ENCODE measurements at regions not wholly inside any gene's neighbourhood (a gene's known extent, or its start where the extent isn't known, plus 50 kb on each side); places are given as distances from the start of the nearest gene placed in this dataset.
"Not testable (repeated sequence)": the region's sequence is repeated elsewhere in the genome, so short reads cannot be mapped to it uniquely, and the experiment has no call there.

DNA sequence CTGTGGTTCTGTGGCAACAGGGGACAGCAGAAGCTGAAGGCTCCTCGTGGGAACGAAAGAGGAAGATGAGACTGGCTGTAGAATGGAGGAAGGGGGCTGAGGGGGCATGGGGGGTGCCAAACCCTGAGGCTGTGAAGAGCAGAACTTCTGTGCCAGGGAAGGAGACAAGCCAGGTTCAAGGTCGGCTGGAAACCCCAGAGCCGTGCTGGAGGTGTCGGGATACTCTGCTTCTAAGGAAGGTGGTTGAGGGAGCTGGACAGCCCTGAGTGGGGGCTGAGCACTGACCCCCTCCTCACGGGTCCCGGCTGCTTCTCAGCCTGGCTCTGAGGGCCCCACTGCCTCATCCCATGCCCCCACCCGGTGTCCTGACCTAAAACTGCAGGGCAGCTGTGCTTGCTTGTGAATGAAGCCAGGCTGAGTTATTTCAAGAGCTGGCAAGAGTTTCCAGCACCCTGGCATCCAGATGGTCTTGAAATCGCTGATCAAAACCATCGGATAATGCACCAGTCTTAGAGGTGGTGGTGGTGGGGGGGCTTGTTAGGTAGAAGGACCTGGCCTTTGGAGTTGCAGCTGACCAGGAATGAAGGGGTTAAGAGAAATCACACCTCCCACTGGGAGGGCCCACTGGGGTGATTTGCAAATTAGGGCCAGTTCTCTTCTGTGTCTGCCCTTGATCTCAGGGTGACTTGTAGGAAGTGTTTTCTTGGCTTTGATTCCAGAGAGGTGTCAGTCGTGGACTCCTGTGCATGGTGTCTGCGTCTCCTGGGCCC lies 218.9 kb upstream of the C1orf174 start:
- no peak for DNase-seq (ENCODE audit: low spot score)

DNA sequence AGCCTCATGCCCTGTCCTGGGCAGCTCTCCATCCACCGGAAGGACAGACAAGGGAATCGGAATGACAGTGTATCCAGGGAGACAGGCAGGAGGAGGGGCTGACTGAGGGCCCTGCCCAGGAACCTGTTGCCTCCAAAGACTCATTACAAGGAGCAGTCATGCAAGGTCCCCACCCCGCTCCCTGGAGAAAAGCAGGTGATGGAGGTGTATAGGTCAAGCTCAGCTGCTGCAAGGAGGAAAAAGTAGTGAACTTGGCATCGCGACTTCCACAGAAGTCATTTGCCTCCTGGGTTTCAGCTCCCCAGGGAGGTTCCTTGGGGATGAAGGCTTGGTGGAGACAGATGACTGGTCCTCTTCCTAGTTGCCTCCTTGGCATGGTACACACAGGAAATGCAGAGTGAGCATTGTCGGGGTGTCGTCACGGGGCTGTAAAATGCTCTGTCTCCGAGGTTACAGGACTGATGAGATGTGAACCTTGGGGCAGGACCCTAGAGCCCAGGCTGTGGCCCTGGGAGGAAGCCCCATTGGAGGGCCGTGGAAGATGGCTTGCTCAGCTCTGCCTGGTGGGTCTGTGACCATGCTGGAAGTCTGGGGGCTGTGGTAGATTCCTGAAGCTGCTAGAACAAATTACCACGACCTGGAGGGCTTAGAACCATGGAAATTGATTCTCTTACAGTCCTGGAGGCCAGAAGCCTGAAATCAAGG lies 219.6 kb upstream of the C1orf174 start:
- no peak for DNase-seq (ENCODE audit: low spot score)

DNA sequence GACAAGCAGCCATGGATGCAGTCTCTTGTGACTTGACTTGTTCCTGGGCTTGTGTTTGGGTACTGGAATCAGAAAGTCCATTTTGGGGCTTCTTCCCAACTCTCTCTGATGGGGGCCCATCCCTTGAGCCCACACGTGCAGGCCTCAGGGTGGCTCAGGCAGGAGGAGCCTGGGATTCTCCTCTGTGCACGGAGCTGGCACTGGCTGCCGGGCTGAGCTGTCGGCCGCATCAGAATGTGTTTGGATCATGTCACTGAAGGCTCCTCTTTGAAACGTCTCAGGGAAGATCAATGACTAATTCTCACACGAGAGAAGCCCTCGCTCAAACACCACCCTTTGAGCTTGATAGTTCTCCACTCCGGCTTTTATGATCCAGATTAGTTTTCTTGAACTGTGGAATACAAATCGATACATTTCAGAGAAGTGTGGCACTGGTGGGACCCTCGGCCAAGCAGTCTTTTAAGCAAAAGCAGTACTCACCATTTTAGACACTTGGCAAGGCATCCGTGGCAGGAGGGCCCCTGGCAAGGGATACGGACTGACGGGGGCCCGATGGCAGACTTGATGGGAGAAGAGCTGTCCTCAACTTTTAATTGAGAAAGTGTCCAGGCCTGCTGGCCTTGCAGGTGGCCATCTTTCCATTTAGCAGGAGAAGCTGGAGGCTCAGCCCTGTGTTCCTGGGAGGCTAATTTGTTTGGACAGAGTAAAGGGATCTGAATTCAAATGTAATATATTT lies 220.7 kb upstream of the C1orf174 start:
- no peak for DNase-seq (ENCODE audit: low spot score)

DNA sequence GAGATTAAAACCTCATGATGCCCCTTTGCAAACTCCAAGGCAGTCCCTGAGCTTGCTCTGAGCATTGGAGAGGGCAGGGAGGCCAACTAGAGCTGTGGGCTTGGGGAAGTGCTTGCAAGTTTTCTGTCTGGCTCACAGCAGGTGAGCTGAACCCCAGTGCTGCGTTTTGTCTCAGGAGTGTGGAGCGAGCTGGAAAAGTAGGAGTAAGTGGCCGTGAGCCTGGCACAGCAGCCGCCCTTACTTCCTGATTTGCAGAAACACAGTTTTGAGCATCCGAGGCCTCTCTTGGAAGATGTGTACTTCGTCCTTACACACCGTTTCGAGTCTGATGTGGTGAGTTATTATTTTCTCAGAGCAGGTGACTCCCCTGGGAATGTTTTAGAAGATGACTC lies 221.2 kb upstream of the C1orf174 start:
- DNase-seq (ENCODE audit: low spot score): no peak

DNA sequence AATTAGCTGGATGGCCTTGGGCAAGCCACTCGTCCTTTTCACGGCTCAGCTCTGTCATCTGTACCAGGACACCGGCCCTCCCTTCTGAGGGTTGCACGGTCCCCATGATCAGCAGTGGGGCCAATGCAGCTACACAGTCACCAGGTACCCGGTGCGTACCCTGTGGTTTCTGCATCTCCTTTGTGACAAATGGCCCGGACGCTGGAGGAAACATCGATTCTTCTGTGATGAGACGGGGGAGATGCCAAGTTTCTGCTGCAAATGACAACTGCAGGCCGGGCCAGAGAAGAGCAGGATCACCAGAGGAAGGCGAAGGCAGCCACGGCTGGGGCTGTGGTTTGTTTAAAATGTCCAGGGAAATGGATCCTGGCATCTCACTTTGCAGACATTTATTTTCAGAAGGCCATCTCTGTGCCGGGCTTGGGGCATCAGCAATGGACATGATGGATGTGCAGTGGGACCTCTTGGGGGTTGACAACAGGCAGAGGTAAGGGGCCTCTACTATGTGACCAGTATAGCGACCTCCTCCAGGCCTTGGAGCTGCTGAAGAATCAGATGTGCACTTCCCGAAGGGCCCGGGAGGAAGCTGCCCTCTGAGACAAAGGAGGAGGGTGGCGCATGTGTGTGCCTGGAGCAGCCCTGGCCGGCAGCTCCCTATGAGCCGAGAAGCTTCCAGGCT lies 221.9 kb upstream of the C1orf174 start:
- DNase-seq (ENCODE audit: low spot score): no peak

DNA sequence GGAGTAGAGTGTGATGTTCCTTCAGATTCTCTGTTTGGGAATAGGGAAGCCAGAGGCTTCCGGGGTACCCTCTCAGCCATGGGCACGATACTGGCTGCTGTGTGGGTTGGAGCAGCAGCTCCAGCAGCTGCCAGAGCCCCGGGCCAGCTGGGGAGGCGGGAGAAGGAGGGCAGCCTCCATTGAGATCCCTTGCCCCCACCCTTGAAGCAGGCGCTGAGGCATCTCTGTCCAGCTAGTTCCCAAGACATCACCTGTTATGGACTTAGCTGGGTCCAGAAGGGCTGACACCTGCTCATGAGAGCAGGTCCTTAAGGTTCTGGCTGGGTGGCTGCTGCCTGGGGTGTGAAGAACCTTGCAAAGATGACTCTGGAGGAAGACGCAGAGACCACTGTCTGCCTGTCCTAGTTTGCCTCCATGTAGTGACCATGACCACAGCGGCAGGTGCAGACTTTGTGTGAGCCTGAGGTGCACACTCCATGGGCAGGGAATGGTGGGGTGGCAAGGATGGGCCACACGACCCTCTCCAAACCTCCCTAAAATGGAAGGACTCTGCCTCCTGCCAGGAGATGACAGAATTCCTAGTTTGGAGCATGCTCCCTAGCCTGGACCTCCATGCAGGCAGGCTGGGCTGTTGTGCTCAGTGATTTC lies 222.6 kb upstream of the C1orf174 start:
- no peak for DNase-seq (ENCODE audit: low spot score)

DNA sequence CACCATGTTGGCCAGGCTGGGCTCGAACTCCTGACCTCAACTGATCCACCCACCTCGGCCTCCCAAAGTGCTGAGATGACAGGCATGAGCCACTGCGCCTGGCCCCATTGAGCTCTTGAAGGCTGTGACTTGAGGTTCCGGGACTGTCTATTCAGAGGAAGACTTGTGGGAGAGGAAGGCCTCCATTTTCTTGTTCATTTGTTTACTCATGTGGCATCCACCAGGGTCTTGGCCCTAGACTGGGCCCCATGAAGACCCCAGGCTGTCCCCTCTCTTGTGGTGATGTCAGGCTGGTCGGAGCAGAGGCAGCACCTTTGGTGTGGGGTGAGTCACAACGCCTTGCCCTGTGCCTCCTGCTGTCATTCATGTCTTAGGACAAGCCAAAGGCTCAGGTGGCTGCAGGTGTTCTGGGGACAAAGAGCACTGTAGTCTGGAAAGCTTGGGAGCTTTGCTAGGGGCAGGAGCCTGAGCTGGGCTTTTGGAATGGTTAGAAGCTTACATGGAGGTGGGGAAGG lies 224.6 kb upstream of the C1orf174 start:
- DNase-seq (ENCODE audit: low spot score): no peak

DNA sequence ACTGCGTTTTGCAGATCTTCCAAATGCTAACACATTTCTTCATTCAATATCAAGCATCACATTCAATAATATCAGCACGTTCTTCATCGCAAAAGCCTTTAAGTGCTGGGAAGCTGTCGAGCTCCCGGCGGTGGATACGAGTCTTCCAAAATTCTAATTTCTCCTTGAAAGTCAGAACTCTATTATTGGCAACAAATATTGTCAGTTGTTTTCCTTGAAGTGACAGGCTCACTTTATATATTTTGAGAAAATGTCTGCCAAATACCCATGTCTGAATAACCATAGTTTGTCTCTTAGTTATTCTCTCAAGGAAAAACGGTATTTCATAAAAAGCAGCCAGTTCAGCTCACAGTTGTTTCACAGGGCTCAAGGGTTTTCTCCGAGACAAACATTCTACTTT lies 226.2 kb upstream of the C1orf174 start:
- no peak for DNase-seq (ENCODE audit: low spot score)

DNA sequence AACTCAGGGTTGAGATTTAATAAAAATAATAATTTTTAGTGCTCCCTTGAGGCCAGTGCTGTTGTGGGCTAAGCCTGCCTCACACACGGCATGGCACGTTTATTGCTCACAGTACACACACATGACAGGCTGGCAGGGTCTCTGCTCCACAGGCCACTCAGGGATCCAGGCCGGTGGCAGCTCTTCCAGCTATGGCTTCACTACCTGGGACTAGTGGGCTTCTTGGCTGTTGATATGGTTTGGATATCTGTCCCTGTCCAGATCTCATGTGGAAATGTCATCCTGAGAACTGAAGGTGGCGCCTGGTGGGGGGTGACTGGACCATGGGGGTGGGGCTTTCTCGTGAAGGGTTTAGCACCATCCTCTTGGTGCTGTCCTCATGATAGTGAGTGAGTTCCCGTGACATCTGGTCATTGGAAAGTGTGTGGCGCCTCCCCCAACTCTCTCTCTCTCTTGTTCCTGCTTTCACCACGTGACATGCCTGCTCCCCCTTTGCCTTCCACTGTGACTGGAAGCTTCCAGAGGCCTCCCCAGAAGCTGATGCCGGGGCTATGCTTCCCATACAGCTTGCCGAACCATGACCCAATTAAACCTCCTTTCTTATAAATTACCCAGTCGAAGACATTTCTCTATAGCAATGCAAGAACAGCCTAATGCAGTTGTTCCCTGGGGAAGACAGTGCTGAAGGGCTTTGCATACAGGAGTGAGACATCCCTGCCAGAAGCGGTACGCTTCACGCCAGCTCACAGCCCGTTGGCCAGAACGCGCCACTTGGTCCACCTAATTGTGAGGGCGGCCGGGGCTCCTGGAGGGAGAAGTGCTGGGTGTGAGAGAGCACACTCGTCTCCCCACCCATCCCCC lies 226.9 kb upstream of the C1orf174 start:
- DNase-seq (ENCODE audit: low spot score): no peak

DNA sequence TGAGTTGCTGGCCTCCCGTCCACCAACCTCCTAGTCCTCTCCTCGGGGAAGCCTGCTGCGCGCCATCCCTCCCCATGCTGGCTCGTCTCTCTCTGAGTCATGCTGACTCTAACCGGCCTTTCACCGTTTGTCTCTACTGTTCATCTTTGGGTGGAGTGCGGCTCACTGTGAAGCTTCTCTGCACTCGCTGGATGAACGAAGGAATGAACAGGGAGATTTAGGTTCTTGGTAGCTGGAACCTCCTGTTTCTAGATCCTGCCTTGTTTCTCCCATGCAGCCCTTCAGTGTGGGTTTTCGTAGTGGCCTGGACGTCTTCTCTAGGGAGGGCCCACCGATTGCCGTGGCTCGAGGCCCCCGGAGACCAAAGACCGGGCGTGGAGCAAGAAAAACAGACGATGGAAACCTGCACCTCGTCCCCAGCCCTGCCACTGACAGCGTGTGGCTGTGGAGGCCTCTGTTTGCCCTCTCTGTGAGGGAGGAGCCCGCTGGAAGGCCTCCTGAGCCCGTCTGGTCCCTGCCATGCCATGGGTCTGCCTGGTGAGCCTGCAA lies 227.6 kb upstream of the C1orf174 start:
- DNase-seq (ENCODE audit: low spot score): no peak

DNA sequence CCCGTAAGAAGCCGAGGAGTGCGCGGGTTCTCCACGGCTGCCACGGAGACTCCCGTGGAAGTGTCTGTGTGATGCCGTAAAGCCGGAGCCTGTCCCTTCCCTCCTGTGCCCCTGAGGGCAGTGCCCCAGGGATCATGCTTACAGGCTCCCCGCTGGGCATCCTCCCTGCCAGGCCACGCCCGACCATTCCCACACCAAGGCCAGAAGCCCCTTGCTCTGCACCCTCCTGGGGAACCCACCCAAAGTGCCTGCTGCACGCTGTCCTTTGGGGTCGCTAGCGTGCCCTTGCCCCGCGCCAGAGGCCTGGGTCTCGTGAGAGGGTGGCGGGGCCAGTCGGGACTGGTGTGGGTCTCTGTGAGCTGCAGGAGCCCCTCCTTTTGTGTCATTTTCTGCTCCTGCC lies 228.5 kb upstream of the C1orf174 start:
- no peak for DNase-seq (ENCODE audit: low spot score)

DNA sequence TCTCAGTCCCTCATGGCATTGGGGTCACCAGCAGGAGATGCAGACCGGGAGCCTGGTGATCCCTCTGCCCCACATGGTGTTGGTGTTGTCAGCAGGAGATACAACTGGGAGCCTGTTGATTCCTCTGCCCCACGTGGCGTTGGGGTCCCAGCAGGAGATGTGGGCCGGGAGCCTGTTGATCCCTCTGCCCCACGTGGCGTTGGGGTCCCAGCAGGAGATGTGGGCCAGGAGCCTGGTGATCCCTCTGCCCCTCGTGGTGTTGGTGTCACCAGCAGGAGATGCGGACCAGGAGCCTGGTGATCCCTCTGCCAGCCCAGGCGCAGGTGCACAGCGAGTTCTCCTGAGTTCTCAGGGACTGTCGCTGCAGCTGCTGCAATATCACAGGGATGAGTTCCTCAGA lies 229.6 kb upstream of the C1orf174 start:
- no peak for DNase-seq (ENCODE audit: low spot score)

DNA sequence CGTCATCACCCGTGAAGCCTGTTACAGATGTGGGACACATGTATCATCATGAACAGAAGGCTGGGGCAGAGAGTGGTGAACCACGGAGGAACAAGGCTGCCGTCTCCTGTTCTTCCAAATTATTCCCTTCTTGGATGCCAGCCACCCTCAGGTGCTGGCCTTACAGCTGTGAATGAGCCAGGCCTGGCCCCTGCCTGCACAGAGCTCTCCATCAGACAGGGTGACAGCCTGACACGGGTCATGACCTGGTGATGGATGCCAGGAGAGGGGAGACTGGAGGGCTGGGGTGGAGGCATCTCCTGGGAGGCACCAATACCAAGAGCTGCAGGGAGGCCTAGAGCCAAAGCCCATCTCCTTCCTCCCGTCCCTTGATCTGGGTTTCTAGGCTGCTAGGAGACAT lies 230.0 kb upstream of the C1orf174 start:
- DNase-seq (ENCODE audit: low spot score): no peak

DNA sequence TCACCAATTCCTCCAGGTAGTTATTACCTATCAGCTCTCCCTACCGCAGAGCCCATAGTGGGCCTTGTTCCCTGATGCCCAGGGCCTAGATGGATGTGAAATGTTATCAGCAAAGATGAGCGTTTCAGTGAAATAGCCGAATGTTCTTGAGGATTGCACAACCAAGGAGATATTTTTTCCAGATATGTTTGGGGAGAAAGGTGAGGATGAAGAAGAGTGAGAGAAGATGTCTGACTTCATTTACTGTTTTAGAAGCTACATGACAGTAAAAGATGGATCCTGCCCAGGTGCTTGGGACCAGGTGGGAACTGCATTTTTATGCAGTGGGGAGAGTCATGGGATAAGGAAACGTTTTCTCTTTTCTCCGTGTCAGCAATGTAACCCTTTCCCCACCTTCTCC lies 231.7 kb upstream of the C1orf174 start:
- DNase-seq (ENCODE audit: low spot score): no peak

DNA sequence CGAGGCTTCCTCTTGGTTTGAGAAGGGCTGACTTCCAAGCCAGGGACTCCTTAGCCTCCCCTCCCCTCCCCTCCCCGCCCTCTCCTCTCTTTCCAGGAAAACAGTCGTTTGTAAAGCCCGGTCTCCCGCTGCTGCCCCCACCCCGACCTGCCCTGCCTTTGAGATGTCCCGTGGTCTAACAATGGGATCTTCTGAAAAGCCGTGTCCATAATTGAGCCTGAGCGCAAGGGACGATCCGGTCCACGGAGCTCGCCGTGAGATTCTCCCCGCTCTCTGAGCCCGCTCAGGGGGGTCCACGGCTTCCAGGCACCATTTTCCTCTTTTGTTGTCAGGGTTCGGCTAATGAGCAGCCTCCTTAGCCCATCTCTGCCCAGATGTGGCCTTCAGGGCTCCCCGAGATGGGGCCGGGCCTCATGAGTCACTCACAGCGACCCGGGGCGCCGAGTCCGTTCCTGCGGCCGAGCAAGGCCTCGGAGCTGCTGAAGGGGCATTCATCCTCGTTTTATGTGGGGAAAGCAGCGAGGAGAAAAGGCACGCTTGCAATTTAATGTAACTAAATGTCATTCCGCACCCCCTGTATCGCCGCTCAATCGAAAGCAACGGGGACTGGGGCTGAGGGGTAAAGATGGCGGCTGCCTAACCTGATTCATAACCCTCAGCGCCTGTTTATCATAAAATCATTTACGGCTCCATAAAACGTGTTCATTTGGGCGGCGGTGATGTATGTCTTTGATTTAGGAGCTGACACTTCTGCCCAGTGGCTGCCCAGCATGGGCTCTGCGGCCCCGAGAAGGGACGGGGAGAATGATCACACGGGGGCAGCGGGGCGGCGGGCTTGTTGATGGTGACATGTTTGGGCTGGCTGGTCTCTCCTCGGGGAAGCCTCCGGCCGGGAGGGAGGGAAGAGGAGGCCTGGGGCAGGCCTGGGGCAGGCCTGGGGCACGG lies 232.6 kb upstream of the C1orf174 start:
- DNase-seq (ENCODE audit: low spot score): no peak

DNA sequence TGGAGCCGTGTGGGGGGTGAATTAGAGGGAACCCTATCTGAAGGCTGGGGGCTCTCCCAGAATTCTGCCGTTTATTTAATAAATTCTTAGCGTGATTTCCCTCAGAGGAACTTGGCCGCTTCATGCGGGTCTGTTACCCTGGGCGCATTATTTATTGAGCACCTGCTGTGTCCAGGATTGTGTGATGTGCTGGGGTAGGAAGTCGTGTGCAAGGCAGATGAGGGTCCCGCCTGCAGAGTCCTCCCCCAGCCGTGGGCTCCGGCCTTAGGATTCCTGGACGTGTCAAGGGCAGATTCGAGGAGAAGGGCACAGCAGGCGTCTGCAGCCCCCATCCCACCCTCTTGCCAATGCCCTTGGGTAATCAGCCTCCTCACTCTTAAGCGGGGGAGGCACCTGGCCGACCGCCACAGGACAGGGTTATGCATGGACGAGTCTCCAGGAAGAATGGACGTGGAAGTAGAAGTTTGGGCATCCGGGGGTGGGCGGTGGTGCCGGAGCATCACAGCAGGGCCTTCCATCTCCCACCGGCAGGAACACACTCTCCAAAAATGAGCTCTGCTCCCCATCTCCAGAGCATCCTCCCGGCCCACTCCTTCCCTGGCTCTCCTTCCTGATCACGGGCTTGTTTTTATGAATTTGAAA lies 233.3 kb upstream of the C1orf174 start:
- DNase-seq (ENCODE audit: low spot score): no peak

DNA sequence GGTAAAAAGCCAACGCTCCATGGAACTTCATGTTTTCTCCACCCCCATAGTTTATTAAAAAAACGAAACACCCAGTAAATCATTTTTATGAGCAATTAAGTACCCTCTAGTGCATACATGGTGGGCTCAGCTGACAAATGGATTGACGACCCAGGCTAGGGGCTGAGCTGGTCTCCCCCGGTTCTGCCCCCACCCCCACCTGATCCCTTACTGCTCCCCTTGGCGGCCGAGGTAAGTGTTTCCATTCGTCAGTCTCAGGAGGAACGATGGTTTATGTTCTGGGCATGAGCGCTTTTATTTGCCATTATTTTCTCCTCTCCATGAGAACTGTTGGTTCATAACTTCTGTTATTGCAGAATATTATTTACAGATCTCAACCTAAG lies 233.9 kb upstream of the C1orf174 start:
- no peak for DNase-seq (ENCODE audit: low spot score)

DNA sequence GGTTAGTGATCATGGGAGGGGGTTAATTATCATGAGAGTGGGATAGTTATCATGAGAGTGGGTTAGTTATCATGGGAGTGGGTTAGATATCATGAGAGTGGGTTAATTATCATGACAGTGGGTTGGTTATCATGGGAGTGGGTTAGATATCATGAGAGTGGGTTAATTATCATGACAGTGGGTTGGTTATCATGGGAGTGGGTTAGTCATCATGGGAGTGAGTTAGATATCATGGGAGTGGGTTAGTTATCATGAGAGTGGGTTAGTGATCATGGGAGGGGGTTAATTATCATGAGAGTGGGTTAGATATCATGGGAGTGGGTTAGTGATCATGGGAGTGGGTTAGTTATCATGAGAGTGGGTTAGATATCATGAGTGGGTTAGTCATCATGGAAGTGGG lies 235.8 kb upstream of the C1orf174 start:
- not testable (repeated sequence) for DNase-seq (ENCODE audit: low spot score)

Measured in H4 (cell line).